ENCODE measurements at regions not wholly inside any gene's neighbourhood (a gene's known extent, or its start where the extent isn't known, plus 50 kb on each side); places are given as distances from the start of the nearest gene placed in this dataset.

- Histone ChIP-seq H3K4me3 (ENCODE audit: low read depth in 2 of 2, low read length in 2 of 2) (no peak overlapping the region), H3K36me3 (ENCODE audit: control insufficient read depth, insufficient read depth, low read length) (no peaks in the 10 kb centered on the region), H3K27me3 (ENCODE audit: control insufficient read depth, insufficient read depth, low read length) (no peaks in the 10 kb centered on the region), H3K4me1 (ENCODE audit: control insufficient read depth, insufficient read depth, low read length) (no peaks in the 10 kb centered on the region), H3K9me3 (ENCODE audit: control insufficient read depth, insufficient read depth, low read depth, low read length) (no peaks in the 10 kb centered on the region), H3K27ac (ENCODE audit: low read length) (no peak overlapping the region)
- ChIA-PET POLR2A (no interaction called here), CTCF (no interaction called here)
- BruUV-seq (replicated peaks) = no TSS peak
- intact Hi-C loops (cut with micrococcal nuclease; ENCODE audit: unreplicated experiment) = no loop called here
- TF ChIP-seq SIN3A (IDR thresholded peaks at IDR 0.05; ENCODE audit: borderline replicate concordance, insufficient read depth, low read depth, low read length) (no peak), TCF7L2 (IDR thresholded peaks at IDR 0.05; ENCODE audit: low read depth, low read length) (no peak), REST (IDR thresholded peaks at IDR 0.05; ENCODE audit: insufficient read depth in 1 of 2, low read depth in 2 of 2, low read length in 1 of 2) (no peak), CTCF (IDR thresholded peaks at IDR 0.05) (no peak), POLR2AphosphoS5 (IDR thresholded peaks at IDR 0.05; ENCODE audit: low read depth, low read length) (no peak)
- in situ Hi-C loops (cut with HindIII; ENCODE audit: low pct_unique_long_range_greater_than_20kb, low sequenced_read_pairs) = no loop called here
- ATAC-seq (no peak), DNase-seq (ENCODE audit: low read depth, low spot score) (no peak)
Observed at GRCh38 chr4:22884157-22884556, 191.4 kb downstream of the GBA3 start.

GRCh38 chr4:22881411-22881810, 188.7 kb downstream of the GBA3 start:
- H3K4me1 ChIP-seq (ENCODE audit: control insufficient read depth, insufficient read depth, low read length) = no peaks in the 10 kb centered on the region
- no peak for ATAC-seq
- no peak for DNase-seq (ENCODE audit: low read depth, low spot score)
- in situ Hi-C loops (cut with HindIII; ENCODE audit: low pct_unique_long_range_greater_than_20kb, low sequenced_read_pairs) (no loop called here), intact Hi-C loops (cut with micrococcal nuclease; ENCODE audit: unreplicated experiment) (no loop called here)
- H3K27ac ChIP-seq (ENCODE audit: low read length) = no peak overlapping the region
- POLR2A ChIA-PET = no interaction called here
- H3K27me3 ChIP-seq (ENCODE audit: control insufficient read depth, insufficient read depth, low read length) = no peaks in the 10 kb centered on the region
- no peak overlapping the region for H3K4me3 ChIP-seq (ENCODE audit: low read depth in 2 of 2, low read length in 2 of 2)
- H3K9me3 ChIP-seq (ENCODE audit: control insufficient read depth, insufficient read depth, low read depth, low read length) = no peaks in the 10 kb centered on the region
- BruUV-seq (replicated peaks) = no TSS peak
- TF ChIP-seq REST (IDR thresholded peaks at IDR 0.05; ENCODE audit: insufficient read depth in 1 of 2, low read depth in 2 of 2, low read length in 1 of 2) (no peak), POLR2AphosphoS5 (IDR thresholded peaks at IDR 0.05; ENCODE audit: low read depth, low read length) (no peak), TCF7L2 (IDR thresholded peaks at IDR 0.05; ENCODE audit: low read depth, low read length) (no peak), SIN3A (IDR thresholded peaks at IDR 0.05; ENCODE audit: borderline replicate concordance, insufficient read depth, low read depth, low read length) (no peak), CTCF (IDR thresholded peaks at IDR 0.05) (no peak)
- CTCF ChIA-PET = no interaction called here
- H3K36me3 ChIP-seq (ENCODE audit: control insufficient read depth, insufficient read depth, low read length) = no peaks in the 10 kb centered on the region
